ENCODE measurements at regions not wholly inside any gene's neighbourhood (a gene's known extent, or its start where the extent isn't known, plus 50 kb on each side); places are given as distances from the start of the nearest gene placed in this dataset.

GRCh38 chr7:106384373-106384772, 99.6 kb upstream of the NAMPT start:
- H3K27me3 ChIP-seq: no peaks in the 10 kb centered on the region
- TF ChIP-seq, protein P1, sequence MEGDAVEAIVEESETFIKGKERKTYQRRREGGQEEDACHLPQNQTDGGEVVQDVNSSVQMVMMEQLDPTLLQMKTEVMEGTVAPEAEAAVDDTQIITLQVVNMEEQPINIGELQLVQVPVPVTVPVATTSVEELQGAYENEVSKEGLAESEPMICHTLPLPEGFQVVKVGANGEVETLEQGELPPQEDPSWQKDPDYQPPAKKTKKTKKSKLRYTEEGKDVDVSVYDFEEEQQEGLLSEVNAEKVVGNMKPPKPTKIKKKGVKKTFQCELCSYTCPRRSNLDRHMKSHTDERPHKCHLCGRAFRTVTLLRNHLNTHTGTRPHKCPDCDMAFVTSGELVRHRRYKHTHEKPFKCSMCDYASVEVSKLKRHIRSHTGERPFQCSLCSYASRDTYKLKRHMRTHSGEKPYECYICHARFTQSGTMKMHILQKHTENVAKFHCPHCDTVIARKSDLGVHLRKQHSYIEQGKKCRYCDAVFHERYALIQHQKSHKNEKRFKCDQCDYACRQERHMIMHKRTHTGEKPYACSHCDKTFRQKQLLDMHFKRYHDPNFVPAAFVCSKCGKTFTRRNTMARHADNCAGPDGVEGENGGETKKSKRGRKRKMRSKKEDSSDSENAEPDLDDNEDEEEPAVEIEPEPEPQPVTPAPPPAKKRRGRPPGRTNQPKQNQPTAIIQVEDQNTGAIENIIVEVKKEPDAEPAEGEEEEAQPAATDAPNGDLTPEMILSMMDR (IDR thresholded peaks at IDR 0.05): no peak
- TF ChIP-seq POLR2A (IDR thresholded peaks at IDR 0.05): no peak

GRCh38 chr7:106382929-106383328, 98.1 kb upstream of the NAMPT start:
- DNase-seq: no peak
- Histone ChIP-seq H3K4me1 (no peaks in the 10 kb centered on the region), H3K27ac (no peak overlapping the region), H3K9me3 (no peaks in the 10 kb centered on the region), H3K36me3 (no peaks in the 10 kb centered on the region), H3K27me3 (no peaks in the 10 kb centered on the region), H3K4me3 (no peak overlapping the region)
- no peak for TF ChIP-seq POLR2A (IDR thresholded peaks at IDR 0.05)
- TF ChIP-seq, protein P1 (IDR thresholded peaks at IDR 0.05): no peak

More at GRCh38 chr7:106384373-106384772, 99.6 kb upstream of the NAMPT start:
- no peaks in the 10 kb centered on the region for H3K36me3 ChIP-seq
- no peak overlapping the region for H3K27ac ChIP-seq
- no peak overlapping the region for H3K4me3 ChIP-seq
- no peaks in the 10 kb centered on the region for H3K9me3 ChIP-seq
- H3K4me1 ChIP-seq: no peaks in the 10 kb centered on the region
- DNase-seq: no peak

GRCh38 chr7:106382129-106382528, 97.3 kb upstream of the NAMPT start:
- Histone ChIP-seq H3K9me3 (no peaks in the 10 kb centered on the region), H3K36me3 (no peaks in the 10 kb centered on the region), H3K27me3 (no peaks in the 10 kb centered on the region), H3K27ac (no peak overlapping the region), H3K4me1 (no peaks in the 10 kb centered on the region), H3K4me3 (no peak overlapping the region)
- TF ChIP-seq, protein P1 (IDR thresholded peaks at IDR 0.05): no peak
- DNase-seq: no peak

- Histone ChIP-seq H3K27me3 (no peaks in the 10 kb centered on the region), H3K27ac (no peak overlapping the region), H3K36me3 (no peaks in the 10 kb centered on the region), H3K4me3 (no peak overlapping the region), H3K4me1 (no peaks in the 10 kb centered on the region), H3K9me3 (no peaks in the 10 kb centered on the region)
- TF ChIP-seq, protein P1 (IDR thresholded peaks at IDR 0.05): no peak
- TF ChIP-seq POLR2A (IDR thresholded peaks at IDR 0.05): no peak
- DNase-seq: no peak
These were observed 96.5 kb upstream of the NAMPT start for GRCh38 chr7:106381252-106381651.

- TF ChIP-seq, protein P1 (IDR thresholded peaks at IDR 0.05): no peak
- TF ChIP-seq POLR2A (IDR thresholded peaks at IDR 0.05): no peak
- Histone ChIP-seq H3K27ac (no peak overlapping the region), H3K27me3 (no peaks in the 10 kb centered on the region), H3K9me3 (no peaks in the 10 kb centered on the region), H3K36me3 (no peaks in the 10 kb centered on the region), H3K4me1 (no peaks in the 10 kb centered on the region), H3K4me3 (no peak overlapping the region)
- no peak for DNase-seq
These were observed 93.1 kb upstream of the NAMPT start for GRCh38 chr7:106377847-106378361.

All from Peyer's patch (tissue), 4 donors.